MG63 (cell line): ENCODE measurements at regions not wholly inside any gene's neighbourhood (a gene's known extent, or its start where the extent isn't known, plus 50 kb on each side); places are given as distances from the start of the nearest gene placed in this dataset.
"Not testable (repeated sequence)": the region's sequence is repeated elsewhere in the genome, so short reads cannot be mapped to it uniquely, and the experiment has no call there.

ENCODE experiments used
- DNase-seq: peaks from one replicate; pipeline ENCODE4 v3.0.0-alpha.2; 2020
- H3K27me3 ChIP-seq: fragments of 250-450 bp; sonication (Bioruptor Pico); 2 replicates; pipeline ENCODE4 v1.5.1; 2020; ENCODE audit warnings: mild to moderate bottlenecking, moderate library complexity
- H3K36me3 ChIP-seq: fragments of 250-450 bp; sonication (Bioruptor Pico); 2 replicates; pipeline ENCODE4 v1.5.1; 2020; ENCODE audit warnings: mild to moderate bottlenecking, moderate library complexity
- H3K4me3 ChIP-seq: fragments of 250-450 bp; sonication (Bioruptor Pico); 2 replicates; pipeline ENCODE4 v1.5.1; 2020; ENCODE audit warnings: mild to moderate bottlenecking, moderate library complexity
- H3K9me3 ChIP-seq: fragments of 250-450 bp; sonication (Bioruptor Pico); 2 replicates; pipeline ENCODE4 v1.5.1; 2020; ENCODE audit warnings: mild to moderate bottlenecking, moderate library complexity

DNA sequence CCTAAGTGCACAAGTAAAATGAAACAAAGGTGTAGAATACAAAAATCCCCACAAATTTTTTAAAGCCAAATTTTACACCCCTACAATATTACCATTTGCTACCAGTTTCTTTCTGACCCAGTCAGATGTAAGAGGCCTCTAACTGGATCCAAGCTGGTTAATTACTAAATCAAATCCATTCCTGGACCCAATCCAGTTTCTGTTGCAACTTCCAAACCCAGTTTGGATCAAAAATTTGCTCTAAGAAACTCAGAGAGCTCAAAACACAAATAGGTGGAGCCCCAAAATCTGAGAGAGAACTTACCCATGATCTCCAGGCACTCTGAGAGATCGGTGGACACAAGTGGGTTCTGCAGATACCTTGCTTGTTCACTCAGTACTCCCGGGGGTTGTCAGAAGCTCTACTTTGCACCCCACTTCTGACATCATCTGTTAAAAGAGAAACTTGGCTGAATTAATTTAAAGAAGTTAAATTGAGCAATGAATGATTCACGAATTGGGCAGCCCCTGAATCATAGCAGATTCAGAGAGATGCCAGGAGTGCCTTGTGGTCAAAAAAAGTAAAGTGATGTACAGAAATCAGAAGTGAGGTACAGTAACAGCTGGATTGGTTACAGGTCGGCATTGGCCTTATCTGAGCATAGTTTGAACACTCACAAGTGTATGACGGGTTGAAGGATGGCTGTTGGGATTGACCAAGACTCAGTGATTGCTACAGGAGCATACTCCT lies 448.0 kb downstream of the KCNT2 start:
- Histone ChIP-seq H3K9me3 (no peaks in the 10 kb centered on the region), H3K36me3 (no peaks in the 10 kb centered on the region), H3K27me3 (no peaks in the 10 kb centered on the region), H3K4me3 (no peak overlapping the region)
- DNase-seq, result peak; percentile 45

GRCh38 chr1:196155586-196155985 lies 452.7 kb downstream of the KCNT2 start:
- no peak for DNase-seq
- Histone ChIP-seq H3K27me3 (no peaks in the 10 kb centered on the region), H3K36me3 (no peaks in the 10 kb centered on the region), H3K9me3 (no peaks in the 10 kb centered on the region), H3K4me3 (no peak overlapping the region)

DNA sequence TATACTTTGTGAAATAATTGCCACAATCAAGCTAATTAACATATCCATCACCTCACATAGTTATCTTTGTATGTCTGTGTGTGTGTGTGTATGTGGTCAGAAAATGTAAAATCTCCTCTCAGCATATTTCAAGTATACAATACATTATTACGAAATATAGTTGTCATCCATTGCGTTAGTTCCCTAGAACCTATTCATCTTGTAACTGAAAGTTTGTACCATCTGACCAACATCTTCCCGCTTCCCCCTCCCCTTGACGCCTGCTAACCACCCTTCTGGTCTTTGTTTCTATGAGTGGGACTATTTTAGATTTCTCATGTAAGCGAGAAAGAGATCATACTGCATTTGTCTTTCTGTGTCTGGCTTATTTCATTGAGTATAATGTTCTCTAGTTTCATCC lies 455.3 kb downstream of the KCNT2 start:
- Histone ChIP-seq H3K4me3 (no peak overlapping the region), H3K36me3 (no peaks in the 10 kb centered on the region), H3K9me3 (no peaks in the 10 kb centered on the region), H3K27me3 (no peaks in the 10 kb centered on the region)
- no peak for DNase-seq

DNA sequence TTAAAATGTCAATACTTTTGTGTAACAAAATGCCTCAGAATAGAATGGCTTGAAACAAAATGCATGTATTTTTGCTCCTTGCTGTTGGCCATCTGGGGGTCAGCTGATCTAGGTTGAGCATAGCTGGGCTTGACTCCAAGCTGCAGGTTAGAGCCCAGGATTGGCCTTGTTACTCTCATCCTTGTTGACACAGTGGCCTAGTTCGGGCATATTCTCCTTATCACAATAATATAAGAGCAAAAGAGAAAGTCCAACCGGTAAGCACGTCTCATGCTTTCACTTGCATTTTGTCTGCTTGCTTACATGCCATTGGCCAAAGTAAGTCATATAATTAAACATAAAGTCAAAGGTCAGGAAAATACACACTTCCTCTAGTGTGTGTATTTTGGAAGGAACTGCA lies 456.2 kb downstream of the KCNT2 start:
- H3K4me3 ChIP-seq, result no peak overlapping the region
- no peak for DNase-seq

DNA sequence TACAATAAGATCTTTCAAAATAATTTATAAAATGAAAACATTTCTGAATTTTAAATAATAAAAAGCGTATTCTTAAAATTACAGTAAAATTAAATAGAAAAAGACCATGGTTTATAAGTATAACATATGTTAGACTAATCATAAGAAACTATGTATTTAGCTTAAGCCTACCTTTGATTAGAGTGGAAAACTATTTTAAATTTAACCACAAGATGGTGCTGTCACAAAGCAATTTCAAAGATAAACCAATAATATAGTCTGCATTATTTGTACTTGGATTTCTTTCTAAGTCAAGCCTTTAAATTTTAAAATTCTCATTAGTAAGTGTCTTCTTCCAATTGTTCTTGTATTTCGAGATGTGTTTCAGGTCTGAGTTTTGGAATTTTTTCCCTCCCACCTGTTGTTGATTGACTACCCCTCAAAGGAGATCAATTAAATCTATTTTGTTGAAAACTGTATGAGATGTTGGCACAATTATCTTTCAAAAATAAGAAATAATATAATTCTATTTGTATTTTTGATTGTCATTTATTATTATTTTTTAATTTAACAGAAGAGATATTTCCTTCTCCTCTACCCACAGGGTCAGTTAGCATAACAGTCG lies 459.8 kb downstream of the KCNT2 start:
- H3K9me3 ChIP-seq, result no peaks in the 10 kb centered on the region
- no peak for DNase-seq
- no peaks in the 10 kb centered on the region for H3K36me3 ChIP-seq
- H3K4me3 ChIP-seq, result no peak overlapping the region
- no peaks in the 10 kb centered on the region for H3K27me3 ChIP-seq

More for the DNA sequence above, 456.2 kb downstream of the KCNT2 start:
- no peaks in the 10 kb centered on the region for H3K9me3 ChIP-seq
- no peaks in the 10 kb centered on the region for H3K27me3 ChIP-seq
- H3K36me3 ChIP-seq, result no peaks in the 10 kb centered on the region

- H3K36me3 ChIP-seq, result no peaks in the 10 kb centered on the region
- no peak for DNase-seq
Measured at GRCh38 chr1:196147530-196147929, 460.7 kb downstream of the KCNT2 start.

GRCh38 chr1:196145151-196145550 lies 463.1 kb downstream of the KCNT2 start:
- H3K4me3 ChIP-seq, H3K36me3 ChIP-seq, H3K27me3 ChIP-seq, H3K9me3 ChIP-seq, DNase-seq: not testable (repeated sequence)

More at GRCh38 chr1:196147530-196147929, 460.7 kb downstream of the KCNT2 start:
- Histone ChIP-seq H3K4me3 (no peak overlapping the region), H3K9me3 (no peaks in the 10 kb centered on the region), H3K27me3 (no peaks in the 10 kb centered on the region)

- H3K36me3 ChIP-seq, result no peaks in the 10 kb centered on the region
- DNase-seq, result no peak
- H3K27me3 ChIP-seq, result no peaks in the 10 kb centered on the region
- no peak overlapping the region for H3K4me3 ChIP-seq
- no peaks in the 10 kb centered on the region for H3K9me3 ChIP-seq
Measured at GRCh38 chr1:196144588-196144987, 463.7 kb downstream of the KCNT2 start.

DNA sequence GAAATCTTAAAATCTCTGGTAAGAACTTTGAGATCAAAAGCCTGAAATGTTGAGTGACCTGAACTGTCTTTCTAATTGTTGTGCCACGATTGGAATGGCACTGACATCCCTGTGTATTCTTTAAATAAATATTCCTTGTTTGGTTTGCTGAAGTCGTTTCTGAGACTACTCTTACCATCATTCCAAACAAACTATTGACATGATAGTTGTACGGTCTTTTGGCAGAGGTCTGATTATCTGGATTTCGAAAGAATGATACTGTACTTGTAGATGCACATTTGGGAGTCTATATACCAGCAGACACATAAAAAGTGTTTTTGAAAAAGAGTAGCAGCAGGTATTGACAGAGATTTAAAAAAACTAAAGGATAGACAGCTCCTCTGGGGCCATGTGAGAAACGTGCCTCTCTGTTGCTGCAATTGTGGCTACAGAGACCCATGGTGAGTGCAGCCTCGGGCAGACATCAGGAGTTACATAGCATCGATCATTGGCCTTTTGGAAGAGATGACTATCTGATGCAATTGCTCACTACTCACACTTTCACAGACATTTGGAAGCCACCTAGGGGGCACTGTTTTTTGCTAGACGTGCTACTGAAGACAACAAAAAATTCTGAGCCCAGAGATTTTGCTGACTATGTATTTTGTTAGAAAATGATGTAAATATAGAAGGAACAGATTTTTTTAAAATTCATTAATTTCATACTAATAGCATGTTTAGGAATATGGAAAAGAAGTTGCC lies 464.5 kb downstream of the KCNT2 start:
- no peaks in the 10 kb centered on the region for H3K9me3 ChIP-seq
- no peak overlapping the region for H3K4me3 ChIP-seq
- no peaks in the 10 kb centered on the region for H3K27me3 ChIP-seq
- no peak for DNase-seq
- no peaks in the 10 kb centered on the region for H3K36me3 ChIP-seq

GRCh38 chr1:196142111-196142640 lies 466.1 kb downstream of the KCNT2 start:
- no peaks in the 10 kb centered on the region for H3K36me3 ChIP-seq
- H3K9me3 ChIP-seq, result no peaks in the 10 kb centered on the region

GRCh38 chr1:196136396-196136795 lies 471.8 kb downstream of the KCNT2 start:
- H3K9me3 ChIP-seq, result no peaks in the 10 kb centered on the region
- H3K4me3 ChIP-seq, result no peak overlapping the region
- H3K27me3 ChIP-seq, result no peaks in the 10 kb centered on the region
- no peaks in the 10 kb centered on the region for H3K36me3 ChIP-seq
- DNase-seq, result no peak

More at GRCh38 chr1:196142111-196142640, 466.1 kb downstream of the KCNT2 start:
- H3K4me3 ChIP-seq, result no peak overlapping the region
- no peaks in the 10 kb centered on the region for H3K27me3 ChIP-seq
- DNase-seq, result no peak

GRCh38 chr1:196131691-196132090 lies 476.5 kb downstream of the KCNT2 start:
- no peaks in the 10 kb centered on the region for H3K9me3 ChIP-seq
- no peaks in the 10 kb centered on the region for H3K36me3 ChIP-seq
- H3K27me3 ChIP-seq, result no peaks in the 10 kb centered on the region
- DNase-seq, result no peak
- no peak overlapping the region for H3K4me3 ChIP-seq

DNA sequence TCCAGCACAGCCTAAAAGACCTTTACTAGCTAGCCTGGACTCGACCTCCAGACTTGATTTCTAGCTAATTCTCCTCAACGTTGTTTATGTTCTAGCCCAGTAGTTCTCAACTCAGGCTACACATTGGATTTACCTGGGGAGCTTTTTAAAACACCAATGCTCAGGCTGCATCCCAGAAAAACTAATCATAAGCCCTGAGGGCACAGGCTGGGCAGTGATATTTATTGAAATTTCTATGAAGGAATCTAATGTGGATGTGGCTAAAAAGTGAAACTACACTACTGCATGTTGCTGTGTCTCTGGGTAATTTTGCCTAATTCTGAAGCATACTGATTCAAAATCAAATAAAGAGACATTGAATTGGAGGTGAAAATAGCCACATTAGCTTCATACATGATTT lies 479.4 kb downstream of the KCNT2 start:
- H3K27me3 ChIP-seq, result no peaks in the 10 kb centered on the region

GRCh38 chr1:196121181-196121580 lies 487.1 kb downstream of the KCNT2 start:
- Histone ChIP-seq H3K9me3 (no peaks in the 10 kb centered on the region), H3K27me3 (no peaks in the 10 kb centered on the region), H3K4me3 (no peak overlapping the region), H3K36me3 (no peaks in the 10 kb centered on the region)
- no peak for DNase-seq

More for the DNA sequence above, 479.4 kb downstream of the KCNT2 start:
- Histone ChIP-seq H3K4me3 (no peak overlapping the region), H3K9me3 (no peaks in the 10 kb centered on the region), H3K36me3 (no peaks in the 10 kb centered on the region)
- DNase-seq, result no peak

- Histone ChIP-seq H3K4me3 (no peak overlapping the region), H3K9me3 (no peaks in the 10 kb centered on the region), H3K36me3 (no peaks in the 10 kb centered on the region), H3K27me3 (no peaks in the 10 kb centered on the region)
- DNase-seq, result peak; percentile 69
Measured at GRCh38 chr1:196115646-196116045, 492.6 kb downstream of the KCNT2 start.

DNA sequence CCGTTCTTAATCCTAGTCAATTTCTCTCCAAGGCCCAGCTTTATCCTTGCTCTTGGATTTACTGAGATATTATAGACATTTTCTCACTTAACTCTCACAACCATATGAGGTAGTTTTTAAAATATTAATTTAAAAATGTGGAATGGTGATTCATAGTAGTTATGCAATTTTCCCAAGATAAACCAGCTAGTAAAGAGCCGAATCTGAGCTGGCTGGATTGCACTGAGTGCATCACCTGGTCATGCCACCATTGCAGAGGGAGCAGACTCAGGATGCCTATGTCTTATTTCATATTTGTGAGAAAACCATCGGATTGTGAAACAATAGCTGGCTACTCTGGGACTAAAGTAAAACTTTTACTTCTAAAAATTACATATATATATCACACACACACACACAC lies 494.0 kb downstream of the KCNT2 start:
- DNase-seq, result peak; percentile 5
- no peaks in the 10 kb centered on the region for H3K36me3 ChIP-seq
- H3K4me3 ChIP-seq, result no peak overlapping the region
- no peaks in the 10 kb centered on the region for H3K9me3 ChIP-seq
- H3K27me3 ChIP-seq, result no peaks in the 10 kb centered on the region

DNA sequence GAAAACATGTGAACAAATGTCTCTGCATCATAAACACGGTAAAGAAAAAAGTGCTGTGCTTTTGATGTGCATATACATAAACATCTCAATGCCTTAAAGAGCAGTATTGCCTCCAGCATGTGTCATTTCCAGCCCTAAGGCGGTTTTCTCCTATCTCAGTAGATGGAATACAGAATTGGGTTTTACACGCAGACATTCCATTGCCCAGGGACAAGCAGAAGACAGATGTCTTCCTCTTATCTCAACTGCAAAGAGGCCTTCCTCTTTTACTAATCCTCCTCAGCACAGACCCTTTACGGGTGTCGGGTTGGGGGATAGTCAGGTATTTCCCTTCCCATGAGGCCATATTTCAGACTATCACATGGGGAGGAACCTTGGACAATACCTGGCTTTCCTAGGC lies 499.2 kb downstream of the KCNT2 start:
- H3K36me3 ChIP-seq, H3K27me3 ChIP-seq, H3K4me3 ChIP-seq, H3K9me3 ChIP-seq, DNase-seq: not testable (repeated sequence)
